Lower leg skin (tissue), 3 donors: ENCODE measurements at regions not wholly inside any gene's neighbourhood (a gene's known extent, or its start where the extent isn't known, plus 50 kb on each side); places are given as distances from the start of the nearest gene placed in this dataset.

Experiments
- POLR2A ChIP-seq, 2 donors: fragments of 450-650 bp; IDR thresholded peaks; one replicate each; pipeline ENCODE4 v1.6.1; 2016 to 2017; ENCODE audit warnings: antibody characterized with exemption in 2 of 2, mild to moderate bottlenecking in 1 of 2, moderate library complexity in 1 of 2
- TF ChIP-seq, protein P1 (sequence below), 3 donors: fragments of 450-650 bp; IDR thresholded peaks; one replicate each; pipeline ENCODE4 v1.5.1; 2016; ENCODE audit warnings: antibody characterized with exemption in 3 of 3, mild to moderate bottlenecking in 3 of 3, moderate library complexity in 2 of 3

DNA sequence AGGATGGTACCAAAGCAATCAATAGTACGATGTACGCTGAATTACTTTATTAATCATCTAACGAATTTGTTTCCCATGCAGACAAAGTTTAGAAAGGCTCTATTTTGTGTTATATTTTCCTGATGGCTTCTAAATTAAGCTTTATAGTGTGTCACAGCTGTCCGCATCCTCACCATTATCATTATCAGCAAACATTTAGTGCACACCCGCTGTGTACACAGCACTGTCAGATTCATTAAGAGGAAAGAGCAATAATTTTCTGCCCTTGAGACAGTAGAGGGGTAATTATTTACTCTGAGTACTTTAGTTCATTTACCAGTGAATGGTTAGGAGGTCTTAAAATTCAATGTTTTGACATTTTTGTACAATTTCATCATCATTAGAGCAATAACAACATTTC lies 233.3 kb upstream of the PTPRZ1 start:
- TF ChIP-seq, protein P1, sequence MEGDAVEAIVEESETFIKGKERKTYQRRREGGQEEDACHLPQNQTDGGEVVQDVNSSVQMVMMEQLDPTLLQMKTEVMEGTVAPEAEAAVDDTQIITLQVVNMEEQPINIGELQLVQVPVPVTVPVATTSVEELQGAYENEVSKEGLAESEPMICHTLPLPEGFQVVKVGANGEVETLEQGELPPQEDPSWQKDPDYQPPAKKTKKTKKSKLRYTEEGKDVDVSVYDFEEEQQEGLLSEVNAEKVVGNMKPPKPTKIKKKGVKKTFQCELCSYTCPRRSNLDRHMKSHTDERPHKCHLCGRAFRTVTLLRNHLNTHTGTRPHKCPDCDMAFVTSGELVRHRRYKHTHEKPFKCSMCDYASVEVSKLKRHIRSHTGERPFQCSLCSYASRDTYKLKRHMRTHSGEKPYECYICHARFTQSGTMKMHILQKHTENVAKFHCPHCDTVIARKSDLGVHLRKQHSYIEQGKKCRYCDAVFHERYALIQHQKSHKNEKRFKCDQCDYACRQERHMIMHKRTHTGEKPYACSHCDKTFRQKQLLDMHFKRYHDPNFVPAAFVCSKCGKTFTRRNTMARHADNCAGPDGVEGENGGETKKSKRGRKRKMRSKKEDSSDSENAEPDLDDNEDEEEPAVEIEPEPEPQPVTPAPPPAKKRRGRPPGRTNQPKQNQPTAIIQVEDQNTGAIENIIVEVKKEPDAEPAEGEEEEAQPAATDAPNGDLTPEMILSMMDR (IDR thresholded peaks at IDR 0.05) = no peak
- no peak for TF ChIP-seq POLR2A (IDR thresholded peaks at IDR 0.05)
